Mucosa of descending colon (tissue), 3 donors: ENCODE measurements at regions not wholly inside any gene's neighbourhood (a gene's known extent, or its start where the extent isn't known, plus 50 kb on each side); places are given as distances from the start of the nearest gene placed in this dataset.

Experiments
- ATAC-seq: fragments of 200-7000 bp; cut with Tn5 transposase; one replicate; pipeline ENCODE4 v1.9.1; 2020; ENCODE audit warnings: mild to moderate bottlenecking, moderate library complexity
- DNase-seq, 3 donors: peaks; one replicate each; pipeline ENCODE4 v3.0.0-alpha.2; 2020
- H3K36me3 ChIP-seq: fragments of 200-600 bp; one replicate; pipeline ENCODE4 v1.8.0; 2021; ENCODE audit warnings: low read depth, mild to moderate bottlenecking
- H3K4me1 ChIP-seq: fragments of 200-600 bp; one replicate; pipeline ENCODE4 v1.8.0; 2021; ENCODE audit warnings: low read depth, mild to moderate bottlenecking
- H3K4me3 ChIP-seq: fragments of 200-600 bp; one replicate; pipeline ENCODE4 v1.8.0; 2021; ENCODE audit warnings: mild to moderate bottlenecking
- H3K9me3 ChIP-seq: fragments of 200-600 bp; one replicate; pipeline ENCODE4 v1.8.0; 2021; ENCODE audit warnings: mild to moderate bottlenecking
- CTCF ChIP-seq: fragments of 200-600 bp; IDR thresholded peaks from one replicate; pipeline ENCODE4 v1.8.0; 2022; ENCODE audit warnings: antibody characterized with exemption, mild to moderate bottlenecking
- intact Hi-C, 2 donors: fragments of 100-400 bp; cut with DNase I in 1 of 2; cut with micrococcal nuclease in 1 of 2; formaldehyde crosslinking; loops; one replicate each; pipeline versions ENCODE4 v1.11.0 to v1.11.1; 2022; cut with DNase I, micrococcal nuclease
- donor health status: DM: no; HTN: no; CAD: no; lungs with moderate emphysema.
- donor health status: DM: no; HTN: no; CAD: no.
- donor health status: DM: no; HTN: yes; CAD: no.

- intact Hi-C loops: no loop called here
- H3K4me3 ChIP-seq: no peak overlapping the region
- no peak for TF ChIP-seq CTCF
- peaks cover 10% of the 10 kb centered on the region for H3K9me3 ChIP-seq
- DNase-seq (no peak), ATAC-seq (no peak)
- H3K36me3 ChIP-seq: no peaks in the 10 kb centered on the region
- no peaks in the 10 kb centered on the region for H3K4me1 ChIP-seq
These were observed 172.1 kb upstream of the SMAD3 start for GRCh38 chr15:66893294-66893693.

- DNase-seq (no peak), ATAC-seq (no peak)
- H3K9me3 ChIP-seq: peaks cover 5% of the 10 kb centered on the region
- intact Hi-C loops: no loop called here
- no peaks in the 10 kb centered on the region for H3K36me3 ChIP-seq
- no peak overlapping the region for H3K4me3 ChIP-seq
- H3K4me1 ChIP-seq: no peaks in the 10 kb centered on the region
- no peak for TF ChIP-seq CTCF
These were observed 171.0 kb upstream of the SMAD3 start for GRCh38 chr15:66894363-66894762.

- Histone ChIP-seq H3K4me1 (no peaks in the 10 kb centered on the region), H3K9me3 (no peaks in the 10 kb centered on the region), H3K36me3 (no peaks in the 10 kb centered on the region), H3K4me3 (no peak overlapping the region)
- ATAC-seq (no peak), DNase-seq (no peak)
- TF ChIP-seq CTCF: no peak
- intact Hi-C loops: no loop called here
These were observed 170.2 kb upstream of the SMAD3 start for GRCh38 chr15:66894986-66895780.

GRCh38 chr15:66895794-66896453 is 169.5 kb upstream of the SMAD3 start:
- Histone ChIP-seq H3K36me3 (no peaks in the 10 kb centered on the region), H3K4me1 (no peaks in the 10 kb centered on the region), H3K4me3 (no peak overlapping the region), H3K9me3 (no peaks in the 10 kb centered on the region)
- intact Hi-C loops: no loop called here
- TF ChIP-seq CTCF: no peak
- ATAC-seq: no peak
- no peak for DNase-seq

GRCh38 chr15:66896611-66897010 is 168.8 kb upstream of the SMAD3 start:
- Histone ChIP-seq H3K4me3 (no peak overlapping the region), H3K36me3 (no peaks in the 10 kb centered on the region), H3K4me1 (no peaks in the 10 kb centered on the region), H3K9me3 (no peaks in the 10 kb centered on the region)
- TF ChIP-seq CTCF: no peak
- DNase-seq (no peak), ATAC-seq (no peak)
- intact Hi-C loops: no loop called here
